Endothelial cell of umbilical vein (primary cell): ENCODE measurements at regions not wholly inside any gene's neighbourhood (a gene's known extent, or its start where the extent isn't known, plus 50 kb on each side); places are given as distances from the start of the nearest gene placed in this dataset.

Experiments
- BruUV-seq: library from RNA; stranded (reverse); fragments of 400-500 nt; replicated peaks from 2 replicates; lab custom pipeline; 2021; lab: Mats Ljungman, UMichigan
- CTCF ChIA-PET: fragments of 300-600, 350-600 bp; sonication (Branson Sonifier 250); formaldehyde crosslinking; loops from one replicate; lab custom pipeline; 2021; ENCODE audit warnings: antibody characterized with exemption, inconsistent platforms; lab: Charles Lee
- POLR2A ChIA-PET: fragments of 300-600, 350-600 bp; sonication (Branson Sonifier 250); formaldehyde crosslinking; loops from one replicate; lab custom pipeline; 2021; ENCODE audit warnings: antibody characterized with exemption, inconsistent platforms; lab: Charles Lee
- DNase-seq: peaks from one replicate; pipeline ENCODE4 v3.0.0-alpha.2; 2011; ENCODE audit warnings: low read depth, low spot score
- FAIRE-seq: peaks from 2 replicates; lab custom pipeline; 2011; peaks lifted over from hg19 to GRCh38; lab: Jason Lieb, UNC
- H2AFZ ChIP-seq: 2 replicates; pipeline ENCODE4 v1.6.0; 2012; ENCODE audit warnings: low read depth, low read length, control low read depth, inconsistent platforms
- H3K27ac ChIP-seq: 2 replicates; pipeline ENCODE4 v1.5.1; 2011; ENCODE audit warnings: low read depth, mild to moderate bottlenecking, control low read depth, low read length, moderate library complexity; ENCODE audit not compliant: insufficient read depth
- H3K27me3 ChIP-seq, 2 experiments: 2 replicates each; pipeline versions ENCODE4 v1.6.0 to v1.6.1; 2011; ENCODE audit warnings: low read length in 2 of 2, mixed read lengths in 1 of 2; ENCODE audit not compliant: control insufficient read depth in 2 of 2, insufficient read depth in 2 of 2
- H3K36me3 ChIP-seq, 2 experiments: 2 replicates in 1 of 2; 3 replicates in 1 of 2; pipeline ENCODE4 v1.5.1; 2011; ENCODE audit warnings: low read length in 2 of 2, mild to moderate bottlenecking in 1 of 2, moderate library complexity in 1 of 2; ENCODE audit not compliant: control insufficient read depth in 2 of 2, insufficient read depth in 2 of 2; ENCODE audit errors: extremely low read depth in 1 of 2
- H3K4me1 ChIP-seq: 3 replicates; pipeline ENCODE4 v1.5.1; 2011; ENCODE audit warnings: mild to moderate bottlenecking, low read length; ENCODE audit not compliant: control insufficient read depth, insufficient read depth; ENCODE audit errors: extremely low read depth
- H3K4me2 ChIP-seq: 2 replicates; pipeline ENCODE4 v1.6.1; 2011; ENCODE audit warnings: low read length, control low read depth, mixed read lengths; ENCODE audit not compliant: insufficient read depth
- H3K4me3 ChIP-seq, 3 experiments: fragments of 200-600 bp in 1 of 3; sonication (generic), shearing (Covaris generic) in 1 of 3; replicated peaks in 1 of 3; 2 replicates each; pipeline ENCODE4 v1.5.1; 2011 to 2016; ENCODE audit warnings: control low read depth in 3 of 3, low read length in 3 of 3, mild to moderate bottlenecking in 2 of 3, inconsistent platforms in 1 of 3, low read depth in 1 of 3, moderate library complexity in 1 of 3; ENCODE audit not compliant: insufficient read depth in 1 of 3
- H3K79me2 ChIP-seq: 2 replicates; pipeline ENCODE4 v1.6.0; 2012; ENCODE audit warnings: low read length, inconsistent platforms; ENCODE audit not compliant: control insufficient read depth, insufficient read depth
- H3K9ac ChIP-seq: replicated peaks from 2 replicates; pipeline ENCODE3; 2011; ENCODE audit warnings: low read length, control low read depth; ENCODE audit not compliant: insufficient read depth; ENCODE audit errors: extremely low read depth
- H3K9me1 ChIP-seq: replicated peaks from 3 replicates; pipeline ENCODE4 v1.6.0; 2011; ENCODE audit warnings: mild to moderate bottlenecking, low read length; ENCODE audit not compliant: control insufficient read depth, insufficient read depth; ENCODE audit errors: extremely low read depth
- H3K9me3 ChIP-seq: replicated peaks from 2 replicates; pipeline ENCODE4 v1.5.1; 2012; ENCODE audit warnings: low read length, inconsistent platforms; ENCODE audit not compliant: control insufficient read depth, insufficient read depth
- H4K20me1 ChIP-seq: replicated peaks from 2 replicates; pipeline ENCODE3; 2011; ENCODE audit warnings: mild to moderate bottlenecking, low read length; ENCODE audit not compliant: control insufficient read depth, insufficient read depth; ENCODE audit errors: extremely low read depth
- CTCF ChIP-seq, 2 donors: IDR thresholded peaks; 1 replicate in 1 of 2; 2 replicates in 1 of 2; pipeline ENCODE4 v1.5.1; 2011; ENCODE audit warnings: low read length in 2 of 2, mild to moderate bottlenecking in 2 of 2, moderate library complexity in 2 of 2, control low read depth in 1 of 2, inconsistent platforms in 1 of 2, low read depth in 1 of 2; ENCODE audit not compliant: insufficient read depth in 1 of 2; ENCODE audit errors: extremely low read depth in 1 of 2
- EZH2 ChIP-seq: IDR thresholded peaks from 2 replicates; pipeline ENCODE4 v1.6.1; 2012; ENCODE audit warnings: borderline replicate concordance, low read depth, mild to moderate bottlenecking, moderate library complexity, low read length, inconsistent platforms; ENCODE audit not compliant: severe bottlenecking
- FOS ChIP-seq: IDR thresholded peaks from 2 replicates; pipeline ENCODE4 v1.6.1; 2011; ENCODE audit warnings: mild to moderate bottlenecking, low read length, moderate library complexity, borderline replicate concordance; ENCODE audit not compliant: insufficient read depth
- GATA2 ChIP-seq: IDR thresholded peaks from 2 replicates; pipeline ENCODE4 v1.7.0; 2011; ENCODE audit warnings: low read depth, mild to moderate bottlenecking, moderate library complexity, mixed read lengths, low read length; ENCODE audit not compliant: insufficient read length, insufficient read depth
- JUN ChIP-seq: IDR thresholded peaks from 2 replicates; pipeline ENCODE4 v1.6.1; 2011; ENCODE audit warnings: borderline replicate concordance, low read depth; ENCODE audit not compliant: insufficient read length, insufficient read depth
- MAX ChIP-seq: IDR thresholded peaks from 2 replicates; pipeline ENCODE4 v1.6.1; 2011; ENCODE audit not compliant: insufficient read depth, insufficient read length
- MYC ChIP-seq: IDR thresholded peaks from one replicate; pipeline ENCODE4 v1.6.1; 2011; ENCODE audit warnings: mild to moderate bottlenecking, low read depth, low read length
- POLR2A ChIP-seq: IDR thresholded peaks from 2 replicates; pipeline ENCODE4 v1.6.1; 2012; ENCODE audit warnings: low read depth, mild to moderate bottlenecking, control low read depth, low read length
- POLR2AphosphoS5 ChIP-seq: IDR thresholded peaks from 2 replicates; pipeline ENCODE4 v1.6.1; 2012; ENCODE audit warnings: low read depth, mild to moderate bottlenecking, control low read depth, low read length, moderate library complexity; ENCODE audit not compliant: insufficient read depth
- dilution Hi-C: fragments of 300-500 bp; cut with MboI; formaldehyde crosslinking; loops from one replicate; pipeline ENCODE4 v1.15.0; 2019; ENCODE audit warnings: low sequenced_read_pairs; ENCODE audit not compliant: extremely low pct_ligation_motif_present
- intact Hi-C: fragments of 100-400 bp; cut with micrococcal nuclease; formaldehyde crosslinking; loops from one replicate; pipeline ENCODE4 v1.10.0; 2022

- no peak overlapping the region for H3K4me2 ChIP-seq
- TF ChIP-seq FOS (no peak), JUN (no peak), CTCF (IDR thresholded peaks at IDR 0.05; ENCODE audit: extremely low read depth in 1 of 2, insufficient read depth in 1 of 2, low read depth in 1 of 2, low read length in 2 of 2) (no peak), POLR2A (no peak), GATA2 (no peak), EZH2 (no peak), POLR2AphosphoS5 (no peak), MAX (no peak), MYC (no peak)
- H3K9me1 ChIP-seq: no peaks in the 10 kb centered on the region
- H3K9ac ChIP-seq: no peak overlapping the region
- no peaks in the 10 kb centered on the region for H3K36me3 ChIP-seq
- FAIRE-seq (no peak), DNase-seq (no peak)
- no peak overlapping the region for H3K4me3 ChIP-seq
- H3K79me2 ChIP-seq: no peaks in the 10 kb centered on the region
- ChIA-PET CTCF (no interaction called here), POLR2A (no interaction called here)
- no TSS peak for BruUV-seq
- H2AFZ ChIP-seq: no peak overlapping the region
- peaks cover 0 to 5% of the 10 kb centered on the region in 2 experiments for H3K27me3 ChIP-seq
- no peaks in the 10 kb centered on the region for H3K9me3 ChIP-seq
- intact Hi-C loops (no loop called here), dilution Hi-C loops (no loop called here)
- no peaks in the 10 kb centered on the region for H4K20me1 ChIP-seq
- no peak overlapping the region for H3K27ac ChIP-seq
- H3K4me1 ChIP-seq: no peaks in the 10 kb centered on the region
These were observed 163.8 kb upstream of the CTNNB1 start for GRCh38 chr3:41035456-41036022.
